ENCODE measurements at regions not wholly inside any gene's neighbourhood (a gene's known extent, or its start where the extent isn't known, plus 50 kb on each side); places are given as distances from the start of the nearest gene placed in this dataset.

- Histone ChIP-seq H3K27me3 (no peaks in the 10 kb centered on the region), H3K4me1 (no peaks in the 10 kb centered on the region), H3K27ac (no peak overlapping the region), H3K4me3 (no peak overlapping the region), H3K36me3 (replicated peaks in 1 of 2; ENCODE audit: insufficient read depth in 1 of 2, low read depth in 2 of 2) (no peaks in the 10 kb centered on the region), H3K9me3 (no peaks in the 10 kb centered on the region)
- ATAC-seq (no peak), DNase-seq (no peak)
- TF ChIP-seq, protein P1, sequence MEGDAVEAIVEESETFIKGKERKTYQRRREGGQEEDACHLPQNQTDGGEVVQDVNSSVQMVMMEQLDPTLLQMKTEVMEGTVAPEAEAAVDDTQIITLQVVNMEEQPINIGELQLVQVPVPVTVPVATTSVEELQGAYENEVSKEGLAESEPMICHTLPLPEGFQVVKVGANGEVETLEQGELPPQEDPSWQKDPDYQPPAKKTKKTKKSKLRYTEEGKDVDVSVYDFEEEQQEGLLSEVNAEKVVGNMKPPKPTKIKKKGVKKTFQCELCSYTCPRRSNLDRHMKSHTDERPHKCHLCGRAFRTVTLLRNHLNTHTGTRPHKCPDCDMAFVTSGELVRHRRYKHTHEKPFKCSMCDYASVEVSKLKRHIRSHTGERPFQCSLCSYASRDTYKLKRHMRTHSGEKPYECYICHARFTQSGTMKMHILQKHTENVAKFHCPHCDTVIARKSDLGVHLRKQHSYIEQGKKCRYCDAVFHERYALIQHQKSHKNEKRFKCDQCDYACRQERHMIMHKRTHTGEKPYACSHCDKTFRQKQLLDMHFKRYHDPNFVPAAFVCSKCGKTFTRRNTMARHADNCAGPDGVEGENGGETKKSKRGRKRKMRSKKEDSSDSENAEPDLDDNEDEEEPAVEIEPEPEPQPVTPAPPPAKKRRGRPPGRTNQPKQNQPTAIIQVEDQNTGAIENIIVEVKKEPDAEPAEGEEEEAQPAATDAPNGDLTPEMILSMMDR (IDR thresholded peaks at IDR 0.05): no peak
- no peak for TF ChIP-seq POLR2A (IDR thresholded peaks at IDR 0.05)
- 94% methylated on average over 5 of the region's 6 CpGs; no CpG with 5 or more reads in 1 of the 2 donors for WGBS, 2 donors
- intact Hi-C loops (cut with DNase I): no loop called here
Measured at GRCh38 chrX:65253817-65254216, 277.6 kb upstream of the ZC4H2 start.

- intact Hi-C loops (cut with DNase I): no loop called here
- H3K4me3 ChIP-seq: no peak overlapping the region
- WGBS, 2 donors: 44% methylated on average over 4 of the region's 4 CpGs; no CpG with 5 or more reads in 1 of the 2 donors
- no peaks in the 10 kb centered on the region for H3K36me3 ChIP-seq (replicated peaks in 1 of 2; ENCODE audit: insufficient read depth in 1 of 2, low read depth in 2 of 2)
- DNase-seq: no peak
- TF ChIP-seq, protein P1 (IDR thresholded peaks at IDR 0.05): no peak
- no peak for TF ChIP-seq POLR2A (IDR thresholded peaks at IDR 0.05)
- H3K4me1 ChIP-seq: no peaks in the 10 kb centered on the region
- ATAC-seq: no peak
- H3K27me3 ChIP-seq: no peaks in the 10 kb centered on the region
- no peak overlapping the region for H3K27ac ChIP-seq
- H3K9me3 ChIP-seq: no peaks in the 10 kb centered on the region
Measured at GRCh38 chrX:65241059-65241721, 264.9 kb upstream of the ZC4H2 start.

- H3K36me3 ChIP-seq (replicated peaks in 1 of 2; ENCODE audit: insufficient read depth in 1 of 2, low read depth in 2 of 2): no peaks in the 10 kb centered on the region
- no peaks in the 10 kb centered on the region for H3K27me3 ChIP-seq
- no peak for ATAC-seq
- intact Hi-C loops (cut with DNase I): no loop called here
- H3K4me3 ChIP-seq: no peak overlapping the region
- TF ChIP-seq POLR2A (IDR thresholded peaks at IDR 0.05): no peak
- TF ChIP-seq, protein P1 (IDR thresholded peaks at IDR 0.05): no peak
- no peaks in the 10 kb centered on the region for H3K9me3 ChIP-seq
- H3K27ac ChIP-seq: no peak overlapping the region
- WGBS, 2 donors: 71% methylated on average over 2 of the region's 3 CpGs; no CpG with 5 or more reads in 1 of the 2 donors
- no peaks in the 10 kb centered on the region for H3K4me1 ChIP-seq
- peak in 2 of 4 donors; percentile 5 to 14 for DNase-seq
Measured at GRCh38 chrX:65203545-65203944, 227.3 kb upstream of the ZC4H2 start.

- Histone ChIP-seq H3K27me3 (no peaks in the 10 kb centered on the region), H3K4me3 (no peak overlapping the region), H3K27ac (no peak overlapping the region), H3K36me3 (replicated peaks in 1 of 2; ENCODE audit: insufficient read depth in 1 of 2, low read depth in 2 of 2) (no peaks in the 10 kb centered on the region), H3K4me1 (no peaks in the 10 kb centered on the region), H3K9me3 (no peaks in the 10 kb centered on the region)
- TF ChIP-seq, protein P1 (IDR thresholded peaks at IDR 0.05): peak in 6 of 7 experiments; percentile 6 to 46 (median 33)
- TF ChIP-seq POLR2A (IDR thresholded peaks at IDR 0.05): no peak
- DNase-seq (peak; percentile 35 to 65 (median 40)), ATAC-seq (peak; percentile 68)
- 4 to 17% methylated on average over 3 to 14 of the region's 14 CpGs for WGBS, 2 donors
- intact Hi-C loops (cut with DNase I): no loop called here
Measured at GRCh38 chrX:65196758-65197360, 220.6 kb upstream of the ZC4H2 start.

Measured in body of pancreas (tissue), 4 donors.